Endodermal cell (in vitro differentiated cells): ENCODE measurements at regions not wholly inside any gene's neighbourhood (a gene's known extent, or its start where the extent isn't known, plus 50 kb on each side); places are given as distances from the start of the nearest gene placed in this dataset.

Experiments
- DNase-seq: peaks from one replicate; pipeline ENCODE4 v3.0.0-alpha.2; 2017
- H3K27ac ChIP-seq: 2 replicates; pipeline ENCODE4 v1.5.1; 2013; ENCODE audit warnings: mild to moderate bottlenecking, low read depth, low read length, moderate library complexity
- H3K27me3 ChIP-seq: 2 replicates; pipeline ENCODE4 v1.6.1; 2013; ENCODE audit warnings: mild to moderate bottlenecking, low read length, moderate library complexity; ENCODE audit not compliant: insufficient read depth, control insufficient read depth, poor library complexity, severe bottlenecking
- H3K36me3 ChIP-seq: 2 replicates; pipeline ENCODE4 v1.7.0; 2013; ENCODE audit warnings: mild to moderate bottlenecking, low read length, moderate library complexity; ENCODE audit not compliant: control insufficient read depth, insufficient read depth
- H3K4me1 ChIP-seq: one replicate; pipeline ENCODE4 v1.7.0; 2013; ENCODE audit warnings: low read length; ENCODE audit not compliant: control insufficient read depth, insufficient read depth
- H3K4me3 ChIP-seq: 2 replicates; pipeline ENCODE4 v1.5.1; 2013; ENCODE audit warnings: mild to moderate bottlenecking, low read length, moderate library complexity
- H3K9ac ChIP-seq: 2 replicates; pipeline ENCODE4 v1.6.1; 2013; ENCODE audit warnings: mild to moderate bottlenecking, low read length, moderate library complexity; ENCODE audit not compliant: poor library complexity, severe bottlenecking; ENCODE audit errors: extremely low read depth
- H3K9me3 ChIP-seq: 2 replicates; pipeline ENCODE4 v1.6.1; 2013; ENCODE audit warnings: mild to moderate bottlenecking, low read length, moderate library complexity; ENCODE audit not compliant: control insufficient read depth
- H3K27ac Mint-ChIP-seq: 2 replicates; pipeline ENCODE4 v1.8.0; 2020; ENCODE audit warnings: mixed read lengths
- H3K27me3 Mint-ChIP-seq: 2 replicates; pipeline ENCODE4 v1.8.0; 2021; ENCODE audit warnings: mild to moderate bottlenecking, mixed read lengths; ENCODE audit not compliant: insufficient read depth
- H3K36me3 Mint-ChIP-seq: 2 replicates; pipeline ENCODE4 v1.8.0; 2020; ENCODE audit warnings: low read depth, mixed read lengths
- H3K4me1 Mint-ChIP-seq: 2 replicates; pipeline ENCODE4 v1.8.0; 2020; ENCODE audit warnings: mixed read lengths
- H3K4me3 Mint-ChIP-seq: 2 replicates; pipeline ENCODE4 v1.8.0; 2020; ENCODE audit warnings: mild to moderate bottlenecking, moderate library complexity, mixed read lengths
- H3K9me3 Mint-ChIP-seq: 2 replicates; pipeline ENCODE4 v1.8.0; 2020; ENCODE audit warnings: mild to moderate bottlenecking, mixed read lengths
- WGBS, 2 experiments: methylation state at CpG; one replicate each; pipeline versions ENCODE4 v1.1.5 to v1.1.7; 2013; ENCODE audit warnings: missing lambda C conversion rate in 2 of 2, mixed read lengths in 1 of 2; ENCODE audit not compliant: insufficient coverage in 1 of 2, insufficient read length in 1 of 2; 5-methylcytosine and 5-hydroxymethylcytosine counted together
- TF ChIP-seq, protein P1 (sequence below): fragments of 200-600 bp; sonication (generic); conservative IDR thresholded peaks from 2 replicates; pipeline ENCODE4 v1.5.0; 2021; ENCODE audit warnings: antibody characterized with exemption, mild to moderate bottlenecking

DNA sequence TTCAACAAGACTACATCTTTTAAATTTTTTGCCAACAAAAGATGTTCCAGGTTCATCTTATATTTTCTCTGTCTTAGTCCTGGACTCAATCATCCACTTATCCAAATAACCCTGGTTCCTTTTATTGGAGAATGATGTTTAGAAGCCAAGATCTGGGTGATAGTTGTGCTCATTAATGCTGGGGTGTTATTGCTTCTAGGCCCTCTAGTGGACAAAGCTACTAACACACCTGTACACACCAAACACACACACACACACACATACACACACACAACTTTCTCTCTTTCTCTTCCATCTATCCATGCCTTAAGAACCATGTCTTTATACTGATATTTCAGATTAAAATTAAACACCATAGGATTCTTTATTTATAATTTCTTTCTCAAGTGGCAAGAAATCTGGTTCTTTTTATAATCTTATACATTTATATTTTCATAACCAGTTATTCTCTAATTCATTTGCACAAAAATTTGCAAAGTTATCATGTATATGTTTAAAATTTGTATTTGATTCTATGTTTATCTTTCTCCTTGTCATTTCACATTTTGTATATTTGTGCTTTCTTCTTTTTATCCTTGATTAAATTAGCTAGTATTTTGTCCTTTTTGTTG, 179.1 kb upstream of the SMIM23 start:
- H3K9me3 ChIP-seq, result peaks cover 28% of the 10 kb centered on the region
- TF ChIP-seq, protein P1, sequence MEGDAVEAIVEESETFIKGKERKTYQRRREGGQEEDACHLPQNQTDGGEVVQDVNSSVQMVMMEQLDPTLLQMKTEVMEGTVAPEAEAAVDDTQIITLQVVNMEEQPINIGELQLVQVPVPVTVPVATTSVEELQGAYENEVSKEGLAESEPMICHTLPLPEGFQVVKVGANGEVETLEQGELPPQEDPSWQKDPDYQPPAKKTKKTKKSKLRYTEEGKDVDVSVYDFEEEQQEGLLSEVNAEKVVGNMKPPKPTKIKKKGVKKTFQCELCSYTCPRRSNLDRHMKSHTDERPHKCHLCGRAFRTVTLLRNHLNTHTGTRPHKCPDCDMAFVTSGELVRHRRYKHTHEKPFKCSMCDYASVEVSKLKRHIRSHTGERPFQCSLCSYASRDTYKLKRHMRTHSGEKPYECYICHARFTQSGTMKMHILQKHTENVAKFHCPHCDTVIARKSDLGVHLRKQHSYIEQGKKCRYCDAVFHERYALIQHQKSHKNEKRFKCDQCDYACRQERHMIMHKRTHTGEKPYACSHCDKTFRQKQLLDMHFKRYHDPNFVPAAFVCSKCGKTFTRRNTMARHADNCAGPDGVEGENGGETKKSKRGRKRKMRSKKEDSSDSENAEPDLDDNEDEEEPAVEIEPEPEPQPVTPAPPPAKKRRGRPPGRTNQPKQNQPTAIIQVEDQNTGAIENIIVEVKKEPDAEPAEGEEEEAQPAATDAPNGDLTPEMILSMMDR, result peak; percentile 70

GRCh38 chr5:171607863-171608262, 177.8 kb upstream of the SMIM23 start:
- no peak overlapping the region for H3K9ac ChIP-seq
- Mint-ChIP-seq H3K27me3 (peaks cover 7% of the 10 kb centered on the region), H3K36me3 (no peaks in the 10 kb centered on the region), H3K27ac (no peak overlapping the region), H3K4me1 (peaks cover 5% of the 10 kb centered on the region), H3K9me3 (peaks cover 29% of the 10 kb centered on the region), H3K4me3 (no peak overlapping the region)
- TF ChIP-seq, protein P1, result no peak
- no peaks in the 10 kb centered on the region for H3K36me3 ChIP-seq
- no peaks in the 10 kb centered on the region for H3K4me1 ChIP-seq
- 70% methylated on average over 2 of the region's 2 CpGs; no CpG with 5 or more reads in 1 of the 2 experiments for WGBS, 2 experiments
- H3K27ac ChIP-seq, result no peak overlapping the region
- H3K4me3 ChIP-seq, result no peak overlapping the region
- no peak for DNase-seq
- no peaks in the 10 kb centered on the region for H3K27me3 ChIP-seq
- H3K9me3 ChIP-seq, result peaks cover 28% of the 10 kb centered on the region

More for the DNA sequence above, 179.1 kb upstream of the SMIM23 start:
- no peak overlapping the region for H3K4me3 Mint-ChIP-seq
- Histone ChIP-seq H3K36me3 (no peaks in the 10 kb centered on the region), H3K9ac (no peak overlapping the region), H3K27me3 (no peaks in the 10 kb centered on the region), H3K4me1 (no peaks in the 10 kb centered on the region), H3K27ac (no peak overlapping the region), H3K4me3 (no peak overlapping the region)
- H3K27me3 Mint-ChIP-seq, result peaks cover 4% of the 10 kb centered on the region
- no peaks in the 10 kb centered on the region for H3K36me3 Mint-ChIP-seq
- no peak for DNase-seq
- H3K27ac Mint-ChIP-seq, result no peak overlapping the region
- peaks cover 29% of the 10 kb centered on the region for H3K9me3 Mint-ChIP-seq
- peaks cover 5% of the 10 kb centered on the region for H3K4me1 Mint-ChIP-seq

DNA sequence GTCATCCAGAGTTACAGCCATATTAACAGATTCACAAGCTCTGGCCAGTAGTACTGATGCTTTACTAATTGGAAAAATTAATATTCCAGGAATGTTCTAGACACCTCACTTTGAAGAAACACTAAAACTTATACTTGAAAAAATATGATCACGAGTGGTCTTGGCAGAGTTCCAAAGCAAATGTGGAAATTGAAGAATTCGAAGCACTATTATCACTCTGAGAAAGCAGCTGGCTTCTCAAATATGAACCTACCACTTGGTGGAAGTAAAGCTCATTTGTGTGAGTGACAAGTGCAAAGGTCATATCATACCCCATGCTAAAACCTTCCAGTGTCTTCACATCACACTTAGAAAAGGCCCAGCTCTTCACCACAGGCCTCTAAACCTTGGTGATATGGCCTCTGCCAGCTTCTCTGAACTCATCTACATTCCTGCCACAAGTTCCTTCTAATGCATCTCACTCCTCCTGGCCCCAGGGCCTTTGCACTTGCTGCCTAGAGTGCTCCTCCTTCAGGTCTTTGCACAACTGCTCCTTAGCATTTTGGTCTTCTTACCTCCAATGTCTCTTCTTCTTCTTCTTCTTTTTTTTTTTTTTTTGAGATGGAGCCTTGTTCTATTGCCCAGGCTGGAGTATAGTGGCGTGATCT, 175.7 kb upstream of the SMIM23 start:
- Mint-ChIP-seq H3K27ac (no peak overlapping the region), H3K4me3 (no peak overlapping the region), H3K27me3 (peaks cover 12% of the 10 kb centered on the region), H3K4me1 (peaks cover 5% of the 10 kb centered on the region), H3K9me3 (peaks cover 29% of the 10 kb centered on the region), H3K36me3 (no peaks in the 10 kb centered on the region)
- Histone ChIP-seq H3K4me1 (no peaks in the 10 kb centered on the region), H3K27me3 (no peaks in the 10 kb centered on the region), H3K4me3 (no peak overlapping the region), H3K9ac (no peak overlapping the region), H3K27ac (no peak overlapping the region), H3K9me3 (peaks cover 28% of the 10 kb centered on the region), H3K36me3 (no peaks in the 10 kb centered on the region)
- DNase-seq, result peak; percentile 5
- WGBS, 2 experiments, result 97 to 100% methylated on average over 1 to 3 of the region's 3 CpGs
- TF ChIP-seq, protein P1, result no peak
